HAP-1 (cell line): ENCODE measurements at regions not wholly inside any gene's neighbourhood (a gene's known extent, or its start where the extent isn't known, plus 50 kb on each side); places are given as distances from the start of the nearest gene placed in this dataset.
"Not testable (repeated sequence)": the region's sequence is repeated elsewhere in the genome, so short reads cannot be mapped to it uniquely, and the experiment has no call there.

Source experiments
- DNase-seq, 2 experiments: peaks; one replicate each; pipeline ENCODE4 v3.0.0-alpha.2; 2016 to 2020; ENCODE audit warnings: low spot score in 2 of 2
- H3K27me3 ChIP-seq: fragments of 250-450 bp; sonication (Bioruptor Pico); 2 replicates; pipeline ENCODE4 v1.5.1; 2020; ENCODE audit warnings: low read depth, mild to moderate bottlenecking, moderate library complexity
- H3K36me3 ChIP-seq: fragments of 250-450 bp; sonication (Bioruptor Pico); replicated peaks from 2 replicates; pipeline ENCODE4 v1.5.1; 2020; ENCODE audit warnings: mild to moderate bottlenecking
- H3K4me1 ChIP-seq: fragments of 250-450 bp; sonication (Bioruptor Pico); 2 replicates; pipeline ENCODE4 v1.5.1; 2020; ENCODE audit warnings: mild to moderate bottlenecking
- H3K4me3 ChIP-seq: fragments of 250-450 bp; sonication (Bioruptor Pico); 2 replicates; pipeline ENCODE4 v1.5.1; 2020; ENCODE audit warnings: mild to moderate bottlenecking, moderate library complexity
- H3K9me3 ChIP-seq: fragments of 250-450 bp; sonication (Bioruptor Pico); 2 replicates; pipeline ENCODE4 v1.5.1; 2020; ENCODE audit warnings: mild to moderate bottlenecking, moderate library complexity
- in situ Hi-C: fragments of 300-500 bp; cut with MboI; formaldehyde crosslinking; loops from 3 replicates; pipeline ENCODE4 v1.14.3; 2020; ENCODE audit warnings: low sequenced_read_pairs, inconsistent platforms, mixed read lengths

DNA sequence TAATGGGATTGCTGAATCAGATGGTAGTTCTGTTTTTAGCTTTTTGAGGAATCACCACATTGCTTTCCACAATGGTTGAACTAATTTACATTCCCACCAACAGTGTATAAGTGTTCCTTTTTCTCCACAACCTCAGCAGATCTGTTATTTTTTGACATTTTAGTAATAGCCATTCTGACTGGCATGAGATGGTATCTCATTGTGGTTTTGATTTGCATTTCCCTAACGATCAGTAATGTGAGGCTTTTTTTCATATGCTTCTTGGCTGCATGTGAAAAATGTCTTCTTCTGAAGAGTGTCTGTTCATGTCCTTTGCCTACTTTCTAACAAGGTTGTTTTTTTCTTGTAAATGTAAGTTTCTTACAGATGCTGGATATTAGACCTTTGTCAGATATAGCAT lies 402.4 kb downstream of the MAT2B start:
- H3K4me1 ChIP-seq, in situ Hi-C loops, H3K27me3 ChIP-seq, H3K36me3 ChIP-seq, H3K9me3 ChIP-seq, H3K4me3 ChIP-seq, DNase-seq: not testable (repeated sequence)

DNA sequence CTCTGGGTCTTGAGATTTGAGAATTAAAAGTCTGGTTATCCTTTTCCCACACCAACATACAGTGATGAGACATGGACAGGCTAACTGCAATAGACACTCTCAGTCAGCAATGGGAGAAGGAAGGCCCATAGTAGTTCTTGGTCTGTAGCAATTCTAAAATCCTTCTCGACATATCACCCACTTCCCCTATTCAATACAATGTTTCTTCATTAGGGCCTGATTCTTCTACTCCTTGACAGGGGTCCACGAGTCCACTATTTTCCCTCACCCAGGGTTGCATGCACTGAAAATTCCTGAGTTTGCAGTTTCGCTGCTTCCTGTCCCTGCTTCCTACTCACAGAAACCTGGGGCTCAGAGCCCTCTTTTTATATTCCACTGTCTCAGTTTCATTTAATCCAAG lies 402.8 kb downstream of the MAT2B start:
- no peaks in the 10 kb centered on the region for H3K27me3 ChIP-seq
- no peak for DNase-seq
- H3K4me1 ChIP-seq, result peaks cover under 1% of the 10 kb centered on the region; the same call in 1 of the 2 replicates
- no peaks in the 10 kb centered on the region for H3K36me3 ChIP-seq
- in situ Hi-C loops, result no loop called here
- no peak overlapping the region for H3K4me3 ChIP-seq
- H3K9me3 ChIP-seq, result no peaks in the 10 kb centered on the region

DNA sequence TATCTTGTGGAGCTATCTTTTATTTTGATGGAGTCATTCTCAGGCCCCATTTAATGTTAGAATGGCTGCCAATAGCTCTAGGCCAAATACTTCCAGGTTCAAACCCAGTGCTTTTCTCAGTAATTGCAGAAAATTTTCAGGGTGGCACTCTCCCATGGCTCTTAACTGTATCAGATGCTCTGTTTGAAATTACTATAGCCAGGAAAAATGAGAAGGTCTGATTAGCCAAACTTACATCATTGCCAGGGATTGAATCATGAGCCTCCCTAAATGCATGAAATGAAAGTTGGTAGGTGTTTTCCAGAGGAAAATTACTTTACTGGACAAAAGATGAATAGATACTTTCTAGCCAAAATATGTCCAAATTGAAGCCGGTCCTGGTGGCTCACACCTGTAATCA lies 404.8 kb downstream of the MAT2B start:
- H3K9me3 ChIP-seq, result no peaks in the 10 kb centered on the region
- in situ Hi-C loops, result no loop called here
- no peak for DNase-seq
- no peaks in the 10 kb centered on the region for H3K27me3 ChIP-seq
- no peak overlapping the region for H3K4me3 ChIP-seq
- H3K36me3 ChIP-seq, result no peaks in the 10 kb centered on the region
- H3K4me1 ChIP-seq, result peaks cover 2% of the 10 kb centered on the region

DNA sequence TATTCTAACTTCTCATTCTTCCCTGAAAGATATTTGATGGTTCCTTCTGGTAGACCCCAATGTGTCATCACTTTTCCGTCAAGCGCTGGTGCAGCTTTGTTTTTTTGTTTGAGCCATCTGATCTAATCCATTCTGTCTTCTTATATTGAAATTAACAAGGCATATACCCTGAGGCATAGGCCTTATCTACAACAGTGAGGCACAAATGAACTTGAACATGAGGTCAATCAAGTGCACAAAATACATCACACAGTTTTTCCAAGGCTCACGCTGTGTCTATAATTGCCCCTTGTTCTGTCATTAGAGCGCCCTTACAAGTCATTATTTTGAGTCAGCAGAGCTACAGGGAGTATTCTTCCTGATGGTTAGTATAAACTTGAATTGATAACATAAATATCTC lies 406.6 kb downstream of the MAT2B start:
- H3K4me1 ChIP-seq, result peaks cover 10% of the 10 kb centered on the region
- DNase-seq, result no peak
- in situ Hi-C loops, result no loop called here

DNA sequence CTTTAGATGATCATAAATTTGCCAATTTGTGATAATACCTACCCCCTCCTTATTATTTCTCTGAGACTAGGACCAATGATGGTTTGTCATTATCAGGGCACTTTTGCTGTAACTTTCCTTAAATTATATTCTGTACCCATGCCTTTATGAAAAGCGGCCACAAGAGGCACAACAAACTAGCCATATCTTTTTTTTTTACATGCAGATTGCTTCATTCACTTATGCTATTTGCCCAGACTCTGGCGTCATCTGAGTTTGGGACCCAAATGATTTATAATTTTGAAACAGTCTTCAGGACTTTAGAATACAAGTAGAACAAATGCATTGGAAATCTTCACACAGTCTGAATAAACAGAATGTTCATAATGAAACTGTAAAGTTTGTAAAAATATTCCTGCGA lies 408.1 kb downstream of the MAT2B start:
- H3K4me3 ChIP-seq, result no peak overlapping the region
- no peaks in the 10 kb centered on the region for H3K36me3 ChIP-seq
- peaks cover 10% of the 10 kb centered on the region for H3K4me1 ChIP-seq
- DNase-seq, result peak in 1 of 2 experiments; percentile 19
- H3K9me3 ChIP-seq, result no peaks in the 10 kb centered on the region
- in situ Hi-C loops, result no loop called here
- no peaks in the 10 kb centered on the region for H3K27me3 ChIP-seq

More for the DNA sequence above, 406.6 kb downstream of the MAT2B start:
- no peaks in the 10 kb centered on the region for H3K27me3 ChIP-seq
- no peaks in the 10 kb centered on the region for H3K9me3 ChIP-seq
- H3K36me3 ChIP-seq, result no peaks in the 10 kb centered on the region
- H3K4me3 ChIP-seq, result no peak overlapping the region

DNA sequence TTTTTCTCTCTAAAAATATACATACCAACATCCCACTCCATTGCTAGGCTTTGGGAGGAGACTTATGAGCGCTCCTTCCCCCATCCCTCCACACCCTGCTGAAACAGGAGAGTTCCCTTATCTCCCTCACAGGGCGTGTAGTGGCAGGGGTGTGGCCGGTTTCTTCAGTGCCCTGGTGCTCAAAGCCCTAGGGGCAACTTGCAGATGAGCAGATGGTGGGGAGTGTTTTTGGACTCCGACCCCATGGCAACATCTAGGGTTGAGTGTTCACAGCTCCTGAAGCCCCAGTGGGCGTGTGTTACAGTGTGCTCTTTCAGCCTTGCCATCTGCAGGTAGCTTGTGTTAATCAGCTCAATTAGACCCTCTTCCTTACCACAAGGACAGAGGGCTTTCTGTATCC lies 409.5 kb downstream of the MAT2B start:
- peak in 1 of 2 experiments; percentile 32 for DNase-seq
- no peaks in the 10 kb centered on the region for H3K9me3 ChIP-seq
- no peak overlapping the region for H3K4me3 ChIP-seq
- in situ Hi-C loops, result no loop called here
- peaks cover 10% of the 10 kb centered on the region for H3K4me1 ChIP-seq
- H3K36me3 ChIP-seq, result no peaks in the 10 kb centered on the region
- H3K27me3 ChIP-seq, result no peaks in the 10 kb centered on the region

DNA sequence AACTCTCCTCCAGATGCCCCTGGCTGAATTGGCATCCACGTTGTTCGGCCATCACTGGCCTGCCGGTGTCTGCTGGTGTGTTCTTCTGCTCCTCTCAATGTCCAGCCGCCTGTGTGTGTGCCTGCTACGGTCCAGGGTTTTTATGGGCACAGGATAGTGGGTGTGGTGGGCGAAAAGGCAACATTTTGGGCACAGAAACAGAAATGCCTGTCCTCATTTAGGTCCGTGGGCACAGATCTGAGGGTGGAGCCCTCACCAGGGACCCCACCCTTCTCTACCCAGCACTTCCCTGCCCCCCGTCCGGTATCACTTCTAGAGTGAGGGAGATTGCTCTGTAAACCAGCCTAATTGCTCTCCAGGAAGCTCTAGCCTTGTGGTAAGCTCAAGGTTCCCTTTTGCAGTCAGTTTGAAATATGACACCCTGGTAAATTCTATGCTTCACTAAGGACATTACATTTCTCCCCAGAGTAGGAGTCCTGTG lies 410.1 kb downstream of the MAT2B start:
- in situ Hi-C loops, result no loop called here
- H3K27me3 ChIP-seq, result no peaks in the 10 kb centered on the region
- no peaks in the 10 kb centered on the region for H3K9me3 ChIP-seq
- no peaks in the 10 kb centered on the region for H3K36me3 ChIP-seq
- peak; percentile 8 to 39 for DNase-seq
- H3K4me3 ChIP-seq, result no peak overlapping the region
- peaks cover 10% of the 10 kb centered on the region for H3K4me1 ChIP-seq

DNA sequence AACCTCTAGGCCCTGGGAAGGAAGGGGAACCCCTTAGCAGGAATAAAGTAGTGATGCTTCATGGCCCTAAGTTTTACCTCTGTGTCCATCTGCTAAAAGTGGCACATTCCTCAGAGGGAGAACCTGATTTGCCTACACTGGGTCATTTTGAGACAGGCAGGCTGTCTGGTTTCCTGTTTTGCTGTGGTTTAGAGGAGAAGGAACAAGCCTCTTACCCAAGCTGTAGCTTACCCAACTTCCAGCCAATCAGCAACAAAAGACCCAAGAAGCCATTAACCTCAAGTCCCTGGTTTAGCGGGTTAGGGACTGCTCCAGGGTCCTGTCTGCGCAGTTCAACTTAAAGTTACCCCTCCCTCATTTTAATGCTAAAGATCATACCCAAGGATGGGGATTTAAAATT lies 411.0 kb downstream of the MAT2B start:
- Histone ChIP-seq H3K36me3 (no peaks in the 10 kb centered on the region), H3K4me1 (peaks cover 10% of the 10 kb centered on the region), H3K4me3 (no peak overlapping the region), H3K27me3 (no peaks in the 10 kb centered on the region), H3K9me3 (no peaks in the 10 kb centered on the region)
- DNase-seq, result no peak
- in situ Hi-C loops, result no loop called here

DNA sequence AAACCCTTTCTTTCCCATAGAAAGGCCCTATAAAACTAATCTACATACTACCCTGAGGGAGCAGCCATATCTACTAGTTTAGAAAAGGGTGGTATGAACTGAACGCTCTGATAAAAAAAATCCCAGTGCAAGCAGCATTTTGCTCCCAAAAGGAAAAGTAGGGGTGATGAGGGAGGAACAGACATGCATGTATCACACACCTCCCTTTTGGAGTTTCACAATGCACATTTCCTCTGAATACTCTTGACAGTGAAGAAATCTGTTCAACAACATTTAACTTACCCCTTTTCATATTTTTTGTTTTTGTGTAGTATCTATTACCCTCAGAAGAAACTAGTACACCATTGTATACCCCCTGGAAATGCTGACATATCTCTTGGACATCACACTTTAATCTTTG lies 411.4 kb downstream of the MAT2B start:
- peaks cover 10% of the 10 kb centered on the region for H3K4me1 ChIP-seq
- no peak for DNase-seq
- H3K27me3 ChIP-seq, result no peaks in the 10 kb centered on the region
- H3K9me3 ChIP-seq, result no peaks in the 10 kb centered on the region
- in situ Hi-C loops, result no loop called here
- H3K4me3 ChIP-seq, result no peak overlapping the region
- no peaks in the 10 kb centered on the region for H3K36me3 ChIP-seq

DNA sequence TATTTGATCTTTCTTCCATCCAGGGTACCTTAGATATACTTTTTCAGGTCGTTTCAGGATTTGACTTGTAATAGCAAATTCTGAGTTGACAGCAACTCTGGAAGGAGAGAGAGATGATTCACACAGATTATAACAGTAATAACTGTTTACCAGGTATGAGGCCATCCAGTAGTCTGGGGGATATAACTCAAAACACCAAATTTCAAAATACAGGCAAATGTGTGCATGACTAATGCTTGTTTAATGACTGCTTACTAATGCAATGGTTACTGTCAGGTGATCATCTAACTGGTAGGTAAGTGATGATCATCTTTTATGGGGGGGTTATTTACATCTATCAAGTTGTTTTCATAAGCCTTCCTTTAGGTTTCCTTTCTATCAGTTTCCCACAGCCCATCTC lies 412.3 kb downstream of the MAT2B start:
- Histone ChIP-seq H3K27me3 (no peaks in the 10 kb centered on the region), H3K4me1 (peaks cover 10% of the 10 kb centered on the region), H3K4me3 (no peak overlapping the region), H3K9me3 (no peaks in the 10 kb centered on the region), H3K36me3 (no peaks in the 10 kb centered on the region)
- in situ Hi-C loops, result no loop called here
- no peak for DNase-seq

DNA sequence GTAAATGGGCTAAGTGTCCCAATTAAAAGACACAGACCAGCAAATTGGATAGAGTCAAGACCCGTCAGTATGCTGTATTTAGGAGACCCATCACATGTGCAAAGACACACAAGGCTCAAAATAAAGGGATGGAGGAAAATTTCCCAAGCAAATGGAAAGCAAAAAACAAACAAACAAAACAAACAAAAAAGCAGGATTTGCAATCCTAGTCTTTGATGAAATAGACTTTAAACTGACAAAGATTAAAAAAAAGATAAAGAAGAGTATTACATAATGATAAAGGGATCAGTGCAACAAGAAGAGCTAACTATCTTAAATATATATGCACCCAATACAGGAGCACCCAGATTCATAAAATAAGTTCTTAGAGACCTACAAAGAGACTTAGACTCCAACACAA lies 429.6 kb downstream of the MAT2B start:
- H3K36me3 ChIP-seq, H3K9me3 ChIP-seq, H3K4me3 ChIP-seq, DNase-seq, H3K4me1 ChIP-seq, in situ Hi-C loops, H3K27me3 ChIP-seq: not testable (repeated sequence)

DNA sequence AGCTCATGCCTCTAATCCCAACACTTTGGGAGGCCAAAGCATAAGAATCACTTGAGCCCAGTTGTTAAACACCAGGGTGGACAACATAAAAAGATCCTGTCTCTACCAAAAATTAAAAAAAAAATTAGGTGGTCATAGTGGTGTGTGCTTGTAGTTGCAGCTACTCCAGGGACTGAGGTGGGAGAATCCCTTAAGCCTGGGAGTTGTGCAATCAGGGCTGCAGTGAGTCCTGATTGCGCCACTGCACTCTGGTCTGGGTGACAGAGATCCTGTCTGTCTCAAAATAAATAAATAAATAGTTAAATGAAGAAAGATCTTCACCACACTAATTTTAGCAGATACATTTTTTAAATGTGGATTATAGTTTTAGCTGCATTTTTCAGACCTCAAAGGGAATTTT lies 433.2 kb downstream of the MAT2B start:
- Histone ChIP-seq H3K9me3 (no peaks in the 10 kb centered on the region), H3K27me3 (no peaks in the 10 kb centered on the region), H3K4me3 (no peak overlapping the region), H3K36me3 (no peaks in the 10 kb centered on the region), H3K4me1 (no peaks in the 10 kb centered on the region)
- in situ Hi-C loops, result no loop called here
- no peak for DNase-seq

DNA sequence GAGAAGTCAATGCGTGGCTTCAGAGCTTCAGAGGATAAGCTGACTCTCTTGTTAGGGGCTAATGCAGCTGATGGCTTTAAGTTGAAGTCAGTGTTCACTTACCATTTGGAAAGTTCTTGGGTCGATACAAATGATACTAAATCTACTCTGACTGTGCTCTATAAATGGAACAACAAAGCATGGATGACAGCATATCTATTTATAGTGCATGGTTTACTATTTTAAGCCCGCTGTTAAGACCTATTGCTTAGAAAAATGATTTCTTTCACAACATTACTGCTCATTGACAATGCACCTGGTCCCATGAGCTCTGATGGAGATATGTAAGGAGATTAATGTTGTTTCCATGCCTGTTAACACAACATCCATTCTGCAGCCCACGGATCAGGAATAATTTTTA lies 435.7 kb downstream of the MAT2B start:
- H3K4me1 ChIP-seq, result no peaks in the 10 kb centered on the region; the same call in 1 of the 2 replicates
- in situ Hi-C loops, result no loop called here
- no peaks in the 10 kb centered on the region for H3K9me3 ChIP-seq
- H3K27me3 ChIP-seq, result no peaks in the 10 kb centered on the region
- H3K4me3 ChIP-seq, result no peak overlapping the region
- DNase-seq, result no peak
- no peaks in the 10 kb centered on the region for H3K36me3 ChIP-seq

DNA sequence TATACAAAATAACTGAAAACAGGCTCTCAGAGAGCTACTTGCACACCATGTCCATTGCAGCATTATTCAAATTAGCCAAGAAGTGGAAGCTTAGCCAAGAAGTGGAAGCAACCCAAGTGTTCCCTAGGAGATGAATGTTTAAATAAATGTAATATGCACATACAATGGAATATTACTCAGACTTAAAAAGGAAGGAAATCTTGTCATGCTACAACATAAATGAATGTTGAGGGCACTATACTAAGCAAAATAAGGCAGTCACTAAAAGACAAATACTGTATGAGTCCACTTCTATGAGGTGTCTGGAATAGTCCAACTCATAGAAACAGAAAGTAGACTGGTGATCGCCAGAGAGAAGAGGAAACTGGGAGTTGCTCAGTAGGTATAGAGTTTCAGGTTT lies 438.1 kb downstream of the MAT2B start:
- H3K4me1 ChIP-seq, result no peaks in the 10 kb centered on the region; the same call in 1 of the 2 replicates
- in situ Hi-C loops, result no loop called here
- DNase-seq, result no peak

DNA sequence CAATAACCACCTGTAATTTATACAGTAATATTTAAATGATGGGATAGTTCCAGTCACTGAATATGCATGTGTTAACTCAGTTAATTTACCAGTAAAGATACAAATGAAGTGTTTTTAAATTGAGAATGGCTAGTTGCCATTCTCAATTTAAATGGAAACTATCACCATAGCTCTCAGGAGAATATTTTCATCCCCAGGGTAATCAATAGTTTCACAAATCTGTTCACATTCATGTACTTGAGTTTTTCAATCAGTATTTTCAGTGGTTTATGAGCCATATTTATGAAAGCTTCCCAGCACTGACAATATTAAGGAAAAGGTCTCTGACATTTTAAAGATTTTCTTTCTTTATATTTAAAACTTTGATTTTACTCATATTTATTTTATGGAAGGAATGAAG lies 439.3 kb downstream of the MAT2B start:
- H3K4me1 ChIP-seq, result no peaks in the 10 kb centered on the region; the same call in 1 of the 2 replicates
- no peaks in the 10 kb centered on the region for H3K27me3 ChIP-seq
- in situ Hi-C loops, result no loop called here
- DNase-seq, result no peak
- H3K36me3 ChIP-seq, result no peaks in the 10 kb centered on the region
- no peak overlapping the region for H3K4me3 ChIP-seq
- H3K9me3 ChIP-seq, result no peaks in the 10 kb centered on the region

More for the DNA sequence above, 438.1 kb downstream of the MAT2B start:
- Histone ChIP-seq H3K36me3 (no peaks in the 10 kb centered on the region), H3K4me3 (no peak overlapping the region), H3K27me3 (no peaks in the 10 kb centered on the region), H3K9me3 (no peaks in the 10 kb centered on the region)
